Neural cell (in vitro differentiated cells): ENCODE measurements at regions not wholly inside any gene's neighbourhood (a gene's known extent, or its start where the extent isn't known, plus 50 kb on each side); places are given as distances from the start of the nearest gene placed in this dataset.
"Not testable (repeated sequence)": the region's sequence is repeated elsewhere in the genome, so short reads cannot be mapped to it uniquely, and the experiment has no call there.

ENCODE experiments used
- CTCF ChIP-seq: fragments of 450-650 bp; IDR thresholded peaks from 2 replicates; pipeline ENCODE4 v1.5.1; 2014; ENCODE audit warnings: antibody characterized with exemption, mild to moderate bottlenecking, moderate library complexity; ENCODE audit not compliant: poor library complexity, severe bottlenecking
- EP300 ChIP-seq: fragments of 450-650 bp; conservative IDR thresholded peaks from 2 replicates; pipeline ENCODE4 v1.6.1; 2014; ENCODE audit warnings: antibody characterized with exemption, mild to moderate bottlenecking, moderate library complexity; ENCODE audit not compliant: poor library complexity, severe bottlenecking
- EZH2 ChIP-seq: fragments of 200-600, 300-800 bp; shearing (Covaris generic), sonication (generic); IDR thresholded peaks from 2 replicates; pipeline ENCODE4 v1.6.1; 2014; ENCODE audit warnings: antibody characterized with exemption, low read length, borderline replicate concordance, mild to moderate bottlenecking; ENCODE audit not compliant: insufficient read depth, poor library complexity, severe bottlenecking
- POLR2AphosphoS5 ChIP-seq: IDR thresholded peaks from 2 replicates; pipeline ENCODE4 v1.6.1; 2012
- RAD21 ChIP-seq: fragments of 450-650 bp; conservative IDR thresholded peaks from 2 replicates; pipeline ENCODE4 v1.6.1; 2014; ENCODE audit warnings: antibody characterized with exemption, mild to moderate bottlenecking, moderate library complexity
- REST ChIP-seq: IDR thresholded peaks from 2 replicates; pipeline ENCODE4 v1.6.1; 2012; ENCODE audit warnings: borderline replicate concordance
- TAF1 ChIP-seq: IDR thresholded peaks from 2 replicates; pipeline ENCODE4 v1.6.1; 2012; ENCODE audit warnings: low read depth

- not testable (repeated sequence) for TF ChIP-seq POLR2AphosphoS5, CTCF, REST, EP300, EZH2, RAD21, TAF1
Measured at GRCh38 chr10:106015369-106016199, 1148.9 kb downstream of the SORCS1 start.
